Endothelial cell (in vitro differentiated cells): ENCODE measurements at regions not wholly inside any gene's neighbourhood (a gene's known extent, or its start where the extent isn't known, plus 50 kb on each side); places are given as distances from the start of the nearest gene placed in this dataset.

Experiments used
- DNase-seq: peaks from one replicate; pipeline ENCODE4 v3.0.0; 2021; ENCODE audit warnings: low spot score
- H3K27ac Mint-ChIP-seq: one replicate; pipeline ENCODE4 v1.8.0; 2021; ENCODE audit warnings: mixed read lengths, inconsistent platforms; ENCODE audit not compliant: unreplicated experiment
- H3K27me3 Mint-ChIP-seq: one replicate; pipeline ENCODE4 v1.8.0; 2021; ENCODE audit warnings: mild to moderate bottlenecking, moderate library complexity, mixed read lengths, inconsistent platforms; ENCODE audit not compliant: unreplicated experiment
- H3K36me3 Mint-ChIP-seq: one replicate; pipeline ENCODE4 v1.8.0; 2021; ENCODE audit warnings: mild to moderate bottlenecking, low read depth, mixed read lengths, inconsistent platforms; ENCODE audit not compliant: unreplicated experiment
- H3K4me1 Mint-ChIP-seq: one replicate; pipeline ENCODE4 v1.8.0; 2021; ENCODE audit warnings: mild to moderate bottlenecking, mixed read lengths, inconsistent platforms; ENCODE audit not compliant: unreplicated experiment
- H3K4me3 Mint-ChIP-seq: one replicate; pipeline ENCODE4 v1.8.0; 2021; ENCODE audit warnings: mild to moderate bottlenecking, mixed read lengths, inconsistent platforms; ENCODE audit not compliant: unreplicated experiment
- H3K9me3 Mint-ChIP-seq: one replicate; pipeline ENCODE4 v1.8.0; 2021; ENCODE audit warnings: mixed read lengths, inconsistent platforms; ENCODE audit not compliant: unreplicated experiment
- TF ChIP-seq, protein P1 (sequence below): fragments of 200-600 bp; sonication (generic); IDR thresholded peaks from one replicate; pipeline ENCODE4 v1.5.0; 2021; ENCODE audit warnings: antibody characterized with exemption; ENCODE audit not compliant: unreplicated experiment

DNA sequence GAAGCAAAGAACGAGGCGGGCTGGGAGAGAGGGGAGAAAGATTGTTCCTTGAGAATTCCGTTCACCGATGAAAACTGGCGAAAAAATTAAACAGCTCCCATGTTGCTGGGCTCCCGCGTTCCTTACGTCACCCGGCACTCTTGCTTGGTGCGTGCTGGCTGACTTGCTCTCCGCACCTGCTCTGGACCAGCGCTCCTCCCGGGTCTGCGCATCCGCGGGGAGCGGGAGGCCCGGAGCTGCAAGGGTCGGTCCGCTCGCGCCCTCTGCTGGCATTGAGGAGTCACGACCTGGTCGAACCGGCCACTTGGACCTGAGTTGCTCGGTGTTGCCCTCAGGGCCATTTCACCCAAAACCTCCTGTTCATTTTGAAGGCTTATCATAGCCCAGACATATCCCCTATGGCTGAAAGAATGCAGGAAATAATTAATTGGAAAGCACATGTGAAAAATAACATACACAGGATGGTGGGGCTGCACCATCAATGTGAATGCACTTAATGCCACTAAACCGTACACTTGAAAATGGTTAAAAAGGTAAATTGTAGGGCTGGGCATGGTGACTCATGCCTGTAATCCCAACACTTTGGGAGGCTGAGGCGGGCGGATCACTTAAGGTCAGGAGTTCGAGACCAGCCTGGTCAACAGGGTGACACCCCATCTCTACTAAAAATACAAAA, 98.9 kb upstream of the BACE2 start:
- TF ChIP-seq, protein P1, sequence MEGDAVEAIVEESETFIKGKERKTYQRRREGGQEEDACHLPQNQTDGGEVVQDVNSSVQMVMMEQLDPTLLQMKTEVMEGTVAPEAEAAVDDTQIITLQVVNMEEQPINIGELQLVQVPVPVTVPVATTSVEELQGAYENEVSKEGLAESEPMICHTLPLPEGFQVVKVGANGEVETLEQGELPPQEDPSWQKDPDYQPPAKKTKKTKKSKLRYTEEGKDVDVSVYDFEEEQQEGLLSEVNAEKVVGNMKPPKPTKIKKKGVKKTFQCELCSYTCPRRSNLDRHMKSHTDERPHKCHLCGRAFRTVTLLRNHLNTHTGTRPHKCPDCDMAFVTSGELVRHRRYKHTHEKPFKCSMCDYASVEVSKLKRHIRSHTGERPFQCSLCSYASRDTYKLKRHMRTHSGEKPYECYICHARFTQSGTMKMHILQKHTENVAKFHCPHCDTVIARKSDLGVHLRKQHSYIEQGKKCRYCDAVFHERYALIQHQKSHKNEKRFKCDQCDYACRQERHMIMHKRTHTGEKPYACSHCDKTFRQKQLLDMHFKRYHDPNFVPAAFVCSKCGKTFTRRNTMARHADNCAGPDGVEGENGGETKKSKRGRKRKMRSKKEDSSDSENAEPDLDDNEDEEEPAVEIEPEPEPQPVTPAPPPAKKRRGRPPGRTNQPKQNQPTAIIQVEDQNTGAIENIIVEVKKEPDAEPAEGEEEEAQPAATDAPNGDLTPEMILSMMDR = peak; percentile 79
- Mint-ChIP-seq H3K27ac (no peak overlapping the region), H3K9me3 (peaks cover 9% of the 10 kb centered on the region), H3K4me3 (peak overlapping the region; percentile 86), H3K36me3 (no peaks in the 10 kb centered on the region), H3K27me3 (peaks cover 10% of the 10 kb centered on the region), H3K4me1 (peaks cover 13% of the 10 kb centered on the region)
- peak; percentile 86 for DNase-seq

DNA sequence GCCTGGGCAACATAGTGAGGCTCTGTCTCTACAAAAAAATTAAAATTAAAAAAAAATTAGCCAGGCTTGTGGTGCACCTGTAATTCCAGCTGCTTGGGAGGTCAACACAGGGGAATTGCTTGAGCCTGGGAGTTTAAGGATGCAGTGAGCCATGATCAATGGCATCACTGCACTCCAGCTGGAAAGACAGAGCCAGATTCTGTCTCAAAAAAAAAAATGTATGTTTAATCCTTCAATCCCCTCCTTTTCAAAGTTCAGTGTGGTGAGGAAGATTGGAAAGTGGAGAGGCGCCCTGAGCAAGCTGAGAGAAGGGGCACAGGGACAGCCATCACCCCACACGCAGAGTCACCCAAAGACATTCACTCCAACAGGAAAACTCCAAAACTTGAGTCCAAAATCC, 97.7 kb upstream of the BACE2 start:
- no peak overlapping the region for H3K4me3 Mint-ChIP-seq
- H3K4me1 Mint-ChIP-seq = peaks cover 13% of the 10 kb centered on the region
- H3K9me3 Mint-ChIP-seq = peaks cover 9% of the 10 kb centered on the region
- TF ChIP-seq, protein P1 = no peak
- no peak overlapping the region for H3K27ac Mint-ChIP-seq
- DNase-seq = no peak
- peaks cover 9% of the 10 kb centered on the region for H3K27me3 Mint-ChIP-seq
- H3K36me3 Mint-ChIP-seq = no peaks in the 10 kb centered on the region

DNA sequence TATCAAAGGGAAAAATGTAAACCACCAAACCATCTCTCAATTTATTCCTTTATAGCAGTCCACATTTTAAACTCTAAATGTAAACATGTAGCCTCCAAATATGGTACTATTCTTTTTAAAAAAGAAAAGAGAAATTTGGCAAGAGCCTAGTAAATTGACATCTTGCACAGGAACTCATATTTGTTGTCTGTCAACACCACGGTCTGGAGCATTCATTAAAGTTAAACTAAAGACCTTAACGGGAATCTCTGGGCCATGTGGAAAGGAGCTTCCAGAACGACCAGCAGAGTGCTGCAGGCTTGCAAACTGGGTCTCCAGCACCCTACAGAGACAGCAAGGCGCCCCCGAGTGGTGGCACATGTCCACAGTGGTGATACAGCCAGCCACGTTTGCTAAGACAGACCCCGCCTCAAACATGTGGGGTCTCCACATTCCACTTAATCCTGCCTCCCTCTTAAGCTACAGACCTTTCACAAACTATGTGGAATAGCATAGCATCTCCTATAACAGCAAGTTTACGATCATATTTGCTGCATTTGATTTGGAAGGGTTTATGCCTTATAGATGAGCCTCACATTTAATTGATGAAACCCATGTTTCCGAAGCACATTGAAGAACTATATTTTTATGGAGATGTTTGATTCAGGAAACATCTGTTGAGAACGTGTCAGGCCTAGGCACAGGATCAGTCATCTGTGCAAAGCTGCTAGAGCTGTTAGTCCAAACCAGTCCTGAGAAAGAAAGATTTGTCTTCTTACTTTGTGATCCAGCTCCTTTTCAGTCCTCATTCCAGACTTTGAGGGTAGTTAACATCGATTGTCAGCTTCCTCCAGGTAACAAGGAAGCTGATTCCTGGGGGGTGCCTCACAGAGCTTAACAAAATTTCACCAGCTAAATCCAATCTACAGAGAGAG, 96.4 kb upstream of the BACE2 start:
- no peaks in the 10 kb centered on the region for H3K36me3 Mint-ChIP-seq
- no peak overlapping the region for H3K27ac Mint-ChIP-seq
- no peak overlapping the region for H3K4me3 Mint-ChIP-seq
- peaks cover 13% of the 10 kb centered on the region for H3K4me1 Mint-ChIP-seq
- DNase-seq = peak; percentile 21
- H3K9me3 Mint-ChIP-seq = peaks cover 6% of the 10 kb centered on the region
- TF ChIP-seq, protein P1 = no peak
- peaks cover 12% of the 10 kb centered on the region for H3K27me3 Mint-ChIP-seq

DNA sequence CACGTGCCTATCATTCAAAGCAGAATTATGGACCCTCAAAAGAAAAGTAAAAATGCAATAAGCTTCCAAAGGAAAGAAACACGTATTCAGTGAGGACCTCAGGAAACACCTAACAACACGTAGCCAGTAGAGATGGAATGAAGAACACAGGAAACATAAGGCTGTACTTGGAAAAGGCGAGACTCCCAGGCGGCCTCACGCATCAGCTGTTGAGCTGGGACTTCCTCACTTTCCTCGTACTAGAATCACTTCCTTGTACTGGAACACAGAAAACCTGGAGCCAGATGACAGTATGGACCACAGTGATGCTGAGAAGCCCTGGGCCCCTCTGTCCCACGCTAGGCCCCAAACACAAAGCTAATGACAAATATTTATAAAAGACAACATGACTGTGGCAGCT, 94.4 kb upstream of the BACE2 start:
- no peaks in the 10 kb centered on the region for H3K36me3 Mint-ChIP-seq
- no peak overlapping the region for H3K27ac Mint-ChIP-seq
- DNase-seq = no peak
- TF ChIP-seq, protein P1 = no peak
- peaks cover 9% of the 10 kb centered on the region for H3K27me3 Mint-ChIP-seq
- H3K4me1 Mint-ChIP-seq = peaks cover 11% of the 10 kb centered on the region
- no peaks in the 10 kb centered on the region for H3K9me3 Mint-ChIP-seq
- no peak overlapping the region for H3K4me3 Mint-ChIP-seq
